ENCODE measurements at regions not wholly inside any gene's neighbourhood (a gene's known extent, or its start where the extent isn't known, plus 50 kb on each side); places are given as distances from the start of the nearest gene placed in this dataset.

DNA sequence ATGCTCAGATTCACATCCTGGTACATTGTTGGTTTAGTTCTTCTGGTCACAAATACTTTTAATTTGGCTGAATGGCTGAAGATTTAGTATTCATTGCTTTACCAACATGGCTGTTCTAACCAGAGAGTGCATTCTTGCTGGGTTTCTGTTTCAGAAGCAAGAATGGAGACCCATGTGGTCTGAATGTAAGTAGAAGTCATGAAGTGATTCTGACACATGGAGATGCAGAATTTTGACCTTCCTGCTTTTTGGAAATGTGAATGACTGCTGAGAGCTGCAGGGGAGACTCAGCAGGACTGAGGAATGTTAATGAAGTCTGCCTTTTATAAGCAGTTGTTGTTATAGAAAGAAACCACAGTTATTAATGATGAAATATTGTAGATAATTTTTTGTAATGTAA is 576.1 kb upstream of the MARCKS start:
- H3K27me3 ChIP-seq (ENCODE audit: control insufficient read depth in 1 of 2, insufficient read depth in 1 of 2, low read length in 2 of 2), result no peaks in the 10 kb centered on the region
- DNase-seq, result peak; percentile 26
- H3K9me3 ChIP-seq (ENCODE audit: control insufficient read depth, low read length), result no peaks in the 10 kb centered on the region
- H2BK12ac ChIP-seq (ENCODE audit: low read length in 2 of 2), result no peak overlapping the region
- no peak overlapping the region for H3K4me3 ChIP-seq (ENCODE audit: insufficient read depth in 1 of 2, low read depth in 1 of 2, low read length in 2 of 2)
- no peak overlapping the region for H3K14ac ChIP-seq (ENCODE audit: low read length in 2 of 2)
- H3K18ac ChIP-seq (ENCODE audit: low read depth in 1 of 2, low read length in 2 of 2), result no peak overlapping the region
- no peak overlapping the region for H2AK5ac ChIP-seq (ENCODE audit: low read length, severe bottlenecking)
- no peak overlapping the region for H2AFZ ChIP-seq (ENCODE audit: low read depth, low read length)
- no peak overlapping the region for H4K91ac ChIP-seq (ENCODE audit: low read length)
- no peak overlapping the region for H2BK5ac ChIP-seq (ENCODE audit: low read depth, low read length, poor library complexity, severe bottlenecking)
- no peak overlapping the region for H3K9ac ChIP-seq (ENCODE audit: low read length)
- no peak overlapping the region for H3K4me2 ChIP-seq (ENCODE audit: low read length, poor library complexity, severe bottlenecking)
- H3K23ac ChIP-seq (ENCODE audit: low read length in 2 of 2), result no peak overlapping the region
- H3K79me1 ChIP-seq (replicated peaks; ENCODE audit: low read length, poor library complexity, severe bottlenecking), result no peaks in the 10 kb centered on the region
- peak overlapping the region; percentile 85 for H3K27ac ChIP-seq (ENCODE audit: low read length, poor library complexity, severe bottlenecking)
- H2BK120ac ChIP-seq (ENCODE audit: low read depth, low read length), result no peak overlapping the region
- H3K36me3 ChIP-seq (ENCODE audit: control insufficient read depth in 1 of 2, insufficient read depth in 2 of 2, low read depth in 1 of 2, low read length in 2 of 2), result no peaks in the 10 kb centered on the region
- H3K4me1 ChIP-seq (ENCODE audit: control insufficient read depth, insufficient read depth, low read depth, low read length), result no peaks in the 10 kb centered on the region
- no peak overlapping the region for H3K4ac ChIP-seq (ENCODE audit: low read depth in 1 of 2, low read length in 2 of 2)
- no peak overlapping the region for H4K8ac ChIP-seq (ENCODE audit: low read length)
- no peak overlapping the region for H2BK15ac ChIP-seq (ENCODE audit: low read depth, poor library complexity, severe bottlenecking)

GRCh38 chr6:113281431-113281830 is 575.7 kb upstream of the MARCKS start:
- peak overlapping the region; percentile 85 for H3K27ac ChIP-seq (ENCODE audit: low read length, poor library complexity, severe bottlenecking)

GRCh38 chr6:113287396-113287795 is 569.7 kb upstream of the MARCKS start:
- Histone ChIP-seq H3K4ac (ENCODE audit: low read depth in 1 of 2, low read length in 2 of 2) (no peak overlapping the region), H3K4me1 (ENCODE audit: control insufficient read depth, insufficient read depth, low read depth, low read length) (no peaks in the 10 kb centered on the region), H3K4me3 (ENCODE audit: insufficient read depth in 1 of 2, low read depth in 1 of 2, low read length in 2 of 2) (no peak overlapping the region), H3K27ac (ENCODE audit: low read length, poor library complexity, severe bottlenecking) (no peak overlapping the region), H4K91ac (ENCODE audit: low read length) (no peak overlapping the region), H2AFZ (ENCODE audit: low read depth, low read length) (no peak overlapping the region), H3K18ac (ENCODE audit: low read depth in 1 of 2, low read length in 2 of 2) (no peak overlapping the region), H2BK12ac (ENCODE audit: low read length in 2 of 2) (no peak overlapping the region), H3K27me3 (ENCODE audit: control insufficient read depth in 1 of 2, insufficient read depth in 1 of 2, low read length in 2 of 2) (no peaks in the 10 kb centered on the region), H3K9me3 (ENCODE audit: control insufficient read depth, low read length) (peaks cover 6% of the 10 kb centered on the region), H3K9ac (ENCODE audit: low read length) (no peak overlapping the region), H2BK120ac (ENCODE audit: low read depth, low read length) (no peak overlapping the region), H2AK5ac (ENCODE audit: low read length, severe bottlenecking) (no peak overlapping the region), H2BK15ac (ENCODE audit: low read depth, poor library complexity, severe bottlenecking) (no peak overlapping the region), H3K4me2 (ENCODE audit: low read length, poor library complexity, severe bottlenecking) (no peak overlapping the region), H4K8ac (ENCODE audit: low read length) (no peak overlapping the region), H3K36me3 (ENCODE audit: control insufficient read depth in 1 of 2, insufficient read depth in 2 of 2, low read depth in 1 of 2, low read length in 2 of 2) (no peaks in the 10 kb centered on the region), H3K23ac (ENCODE audit: low read length in 2 of 2) (no peak overlapping the region), H3K79me1 (replicated peaks; ENCODE audit: low read length, poor library complexity, severe bottlenecking) (no peaks in the 10 kb centered on the region), H2BK5ac (ENCODE audit: low read depth, low read length, poor library complexity, severe bottlenecking) (no peak overlapping the region), H3K14ac (ENCODE audit: low read length in 2 of 2) (no peak overlapping the region)
- DNase-seq, result no peak
- WGBS, result 100% methylated on average over 1 of the region's 2 CpGs

More at GRCh38 chr6:113281431-113281830, 575.7 kb upstream of the MARCKS start:
- no peaks in the 10 kb centered on the region for H3K4me1 ChIP-seq (ENCODE audit: control insufficient read depth, insufficient read depth, low read depth, low read length)
- H2BK120ac ChIP-seq (ENCODE audit: low read depth, low read length), result no peak overlapping the region
- no peak overlapping the region for H3K4me2 ChIP-seq (ENCODE audit: low read length, poor library complexity, severe bottlenecking)
- H2BK15ac ChIP-seq (ENCODE audit: low read depth, poor library complexity, severe bottlenecking), result no peak overlapping the region
- no peaks in the 10 kb centered on the region for H3K36me3 ChIP-seq (ENCODE audit: control insufficient read depth in 1 of 2, insufficient read depth in 2 of 2, low read depth in 1 of 2, low read length in 2 of 2)
- H3K14ac ChIP-seq (ENCODE audit: low read length in 2 of 2), result no peak overlapping the region
- no peak overlapping the region for H2BK5ac ChIP-seq (ENCODE audit: low read depth, low read length, poor library complexity, severe bottlenecking)
- no peak overlapping the region for H2BK12ac ChIP-seq (ENCODE audit: low read length in 2 of 2)
- no peak overlapping the region for H3K4me3 ChIP-seq (ENCODE audit: insufficient read depth in 1 of 2, low read depth in 1 of 2, low read length in 2 of 2)
- H2AFZ ChIP-seq (ENCODE audit: low read depth, low read length), result no peak overlapping the region
- H3K9me3 ChIP-seq (ENCODE audit: control insufficient read depth, low read length), result peaks cover 4% of the 10 kb centered on the region
- no peak for DNase-seq
- no peaks in the 10 kb centered on the region for H3K27me3 ChIP-seq (ENCODE audit: control insufficient read depth in 1 of 2, insufficient read depth in 1 of 2, low read length in 2 of 2)
- no peaks in the 10 kb centered on the region for H3K79me1 ChIP-seq (replicated peaks; ENCODE audit: low read length, poor library complexity, severe bottlenecking)
- H4K8ac ChIP-seq (ENCODE audit: low read length), result no peak overlapping the region
- no peak overlapping the region for H4K91ac ChIP-seq (ENCODE audit: low read length)
- no peak overlapping the region for H2AK5ac ChIP-seq (ENCODE audit: low read length, severe bottlenecking)
- H3K18ac ChIP-seq (ENCODE audit: low read depth in 1 of 2, low read length in 2 of 2), result no peak overlapping the region
- no peak overlapping the region for H3K4ac ChIP-seq (ENCODE audit: low read depth in 1 of 2, low read length in 2 of 2)
- H3K23ac ChIP-seq (ENCODE audit: low read length in 2 of 2), result no peak overlapping the region
- WGBS, result 78% methylated on average over 1 of the region's 1 CpG
- H3K9ac ChIP-seq (ENCODE audit: low read length), result no peak overlapping the region

DNA sequence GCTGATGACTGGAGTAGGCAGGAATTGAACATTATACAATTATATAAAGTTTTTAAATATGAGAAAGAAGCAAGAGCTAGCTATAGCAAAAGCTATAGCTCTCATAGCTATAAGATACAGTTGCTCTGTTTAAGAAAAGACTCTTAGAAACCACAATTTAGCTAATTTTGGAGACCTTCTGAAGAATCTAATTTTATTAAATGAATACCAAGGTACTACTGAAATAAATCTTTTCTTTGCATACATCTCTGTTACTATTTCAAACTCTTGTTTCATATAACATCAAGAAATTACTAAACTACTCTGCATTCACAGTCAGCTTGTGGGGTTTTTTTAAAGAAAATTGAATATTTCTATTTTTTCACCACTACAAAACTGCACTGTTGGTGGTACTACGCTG is 568.7 kb upstream of the MARCKS start:
- Histone ChIP-seq H3K36me3 (ENCODE audit: control insufficient read depth in 1 of 2, insufficient read depth in 2 of 2, low read depth in 1 of 2, low read length in 2 of 2) (no peaks in the 10 kb centered on the region), H2AFZ (ENCODE audit: low read depth, low read length) (no peak overlapping the region), H2BK5ac (ENCODE audit: low read depth, low read length, poor library complexity, severe bottlenecking) (no peak overlapping the region), H3K4ac (ENCODE audit: low read depth in 1 of 2, low read length in 2 of 2) (no peak overlapping the region), H2AK5ac (ENCODE audit: low read length, severe bottlenecking) (no peak overlapping the region), H3K23ac (ENCODE audit: low read length in 2 of 2) (no peak overlapping the region), H3K14ac (ENCODE audit: low read length in 2 of 2) (no peak overlapping the region), H3K4me1 (ENCODE audit: control insufficient read depth, insufficient read depth, low read depth, low read length) (no peaks in the 10 kb centered on the region), H2BK15ac (ENCODE audit: low read depth, poor library complexity, severe bottlenecking) (no peak overlapping the region), H2BK120ac (ENCODE audit: low read depth, low read length) (no peak overlapping the region), H3K4me3 (ENCODE audit: insufficient read depth in 1 of 2, low read depth in 1 of 2, low read length in 2 of 2) (no peak overlapping the region), H3K9me3 (ENCODE audit: control insufficient read depth, low read length) (peaks cover 6% of the 10 kb centered on the region), H4K8ac (ENCODE audit: low read length) (no peak overlapping the region), H3K27me3 (ENCODE audit: control insufficient read depth in 1 of 2, insufficient read depth in 1 of 2, low read length in 2 of 2) (no peaks in the 10 kb centered on the region), H2BK12ac (ENCODE audit: low read length in 2 of 2) (no peak overlapping the region), H3K9ac (ENCODE audit: low read length) (no peak overlapping the region), H3K27ac (ENCODE audit: low read length, poor library complexity, severe bottlenecking) (no peak overlapping the region), H3K79me1 (replicated peaks; ENCODE audit: low read length, poor library complexity, severe bottlenecking) (no peaks in the 10 kb centered on the region), H3K18ac (ENCODE audit: low read depth in 1 of 2, low read length in 2 of 2) (no peak overlapping the region), H3K4me2 (ENCODE audit: low read length, poor library complexity, severe bottlenecking) (no peak overlapping the region), H4K91ac (ENCODE audit: low read length) (no peak overlapping the region)
- WGBS, result 100% methylated on average over 1 of the region's 1 CpG
- no peak for DNase-seq

Measured in mesenchymal stem cell (in vitro differentiated cells and primary cell).